Activated naive CD8-positive, alpha-beta T cell treated with anti-CD3 and anti-CD28 coated beads for 36 hours (primary cell): ENCODE measurements at regions not wholly inside any gene's neighbourhood (a gene's known extent, or its start where the extent isn't known, plus 50 kb on each side); places are given as distances from the start of the nearest gene placed in this dataset.

Experiments
- DNase-seq: peaks from one replicate; pipeline ENCODE4 v3.0.0; 2021
- H3K27ac Mint-ChIP-seq: one replicate; pipeline ENCODE4 v1.8.0; 2022; ENCODE audit warnings: mild to moderate bottlenecking, moderate library complexity, mixed read lengths
- H3K27me3 Mint-ChIP-seq: one replicate; pipeline ENCODE4 v1.8.0; 2022; ENCODE audit warnings: mild to moderate bottlenecking, mixed read lengths
- H3K36me3 Mint-ChIP-seq: one replicate; pipeline ENCODE4 v1.8.0; 2021; ENCODE audit warnings: mild to moderate bottlenecking, mixed read lengths
- H3K4me1 Mint-ChIP-seq: one replicate; pipeline ENCODE4 v1.8.0; 2021; ENCODE audit warnings: mixed read lengths
- H3K4me3 Mint-ChIP-seq: one replicate; pipeline ENCODE4 v1.8.0; 2022; ENCODE audit warnings: mild to moderate bottlenecking, moderate library complexity, mixed read lengths
- H3K9me3 Mint-ChIP-seq: one replicate; pipeline ENCODE4 v1.8.0; 2022; ENCODE audit warnings: mixed read lengths

DNA sequence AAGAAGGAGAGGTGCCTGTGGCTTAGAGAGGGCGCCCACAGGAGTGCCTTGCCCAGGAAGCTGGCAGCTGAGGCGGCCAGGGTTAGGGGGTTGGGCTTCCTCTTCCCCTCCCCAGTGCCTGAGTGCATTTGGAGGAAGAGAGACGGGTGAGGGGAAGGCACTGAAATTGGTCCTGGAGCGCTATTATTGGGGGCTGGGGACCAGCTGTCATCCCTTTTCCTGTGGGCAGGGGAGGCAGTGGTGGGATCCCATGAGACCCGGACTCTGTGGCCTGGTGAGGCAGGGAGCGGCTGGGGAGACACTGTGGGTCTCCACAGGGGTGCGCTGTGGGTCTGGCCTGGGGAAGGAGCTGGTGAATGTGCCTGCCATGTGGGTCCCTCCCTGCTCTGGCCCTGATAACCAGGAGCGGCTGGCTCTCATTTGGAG, 259.7 kb downstream of the SEC14L1 start:
- peak overlapping the region; percentile 93 for H3K27ac Mint-ChIP-seq
- peaks cover 62% of the 10 kb centered on the region for H3K4me1 Mint-ChIP-seq
- H3K4me3 Mint-ChIP-seq = peak overlapping the region; percentile 70
- H3K9me3 Mint-ChIP-seq = no peaks in the 10 kb centered on the region
- no peaks in the 10 kb centered on the region for H3K27me3 Mint-ChIP-seq
- peaks cover 15% of the 10 kb centered on the region for H3K36me3 Mint-ChIP-seq
- peak; percentile 82 for DNase-seq

DNA sequence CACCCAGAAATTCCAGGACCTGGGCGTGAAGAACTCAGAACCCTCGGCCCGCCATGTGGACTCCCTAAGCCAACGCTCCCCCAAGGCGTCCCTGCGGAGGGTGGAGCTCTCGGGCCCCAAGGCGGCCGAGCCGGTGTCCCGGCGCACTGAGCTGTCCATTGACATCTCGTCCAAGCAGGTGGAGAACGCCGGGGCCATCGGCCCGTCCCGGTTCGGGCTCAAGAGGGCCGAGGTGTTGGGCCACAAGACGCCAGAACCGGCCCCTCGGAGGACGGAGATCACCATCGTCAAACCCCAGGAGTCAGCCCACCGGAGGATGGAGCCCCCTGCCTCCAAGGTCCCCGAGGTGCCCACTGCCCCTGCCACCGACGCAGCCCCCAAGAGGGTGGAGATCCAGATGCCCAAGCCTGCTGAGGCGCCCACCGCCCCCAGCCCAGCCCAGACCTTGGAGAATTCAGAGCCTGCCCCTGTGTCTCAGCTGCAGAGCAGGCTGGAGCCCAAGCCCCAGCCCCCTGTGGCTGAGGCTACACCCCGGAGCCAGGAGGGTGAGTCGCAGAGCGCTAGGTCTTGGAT, 261.5 kb downstream of the SEC14L1 start:
- peaks cover 21% of the 10 kb centered on the region for H3K36me3 Mint-ChIP-seq
- H3K4me1 Mint-ChIP-seq = peaks cover 75% of the 10 kb centered on the region
- no peak overlapping the region for H3K4me3 Mint-ChIP-seq
- no peaks in the 10 kb centered on the region for H3K9me3 Mint-ChIP-seq
- no peaks in the 10 kb centered on the region for H3K27me3 Mint-ChIP-seq
- no peak for DNase-seq
- H3K27ac Mint-ChIP-seq = peak overlapping the region; percentile 54

DNA sequence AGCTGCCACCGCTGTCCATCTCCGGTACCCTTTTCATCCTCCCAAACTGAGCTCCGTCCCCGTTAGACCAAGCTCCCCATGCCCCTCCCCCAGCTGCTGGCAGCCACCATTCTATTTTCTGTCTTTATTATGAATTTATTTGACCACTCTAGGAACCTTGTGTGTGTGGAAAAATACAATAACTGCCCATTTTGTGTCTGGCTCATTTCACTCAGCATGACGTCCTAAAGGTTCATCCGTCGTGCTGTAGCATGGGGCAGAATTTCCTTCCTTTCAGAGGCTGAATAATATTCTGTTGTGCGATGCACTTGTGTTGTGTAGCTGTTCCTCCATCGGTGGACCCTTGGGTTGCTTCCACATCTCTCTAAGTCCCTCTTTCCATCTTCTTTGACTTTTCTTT, 263.1 kb downstream of the SEC14L1 start:
- H3K4me1 Mint-ChIP-seq = peaks cover 83% of the 10 kb centered on the region
- peak overlapping the region; percentile 91 for H3K4me3 Mint-ChIP-seq
- H3K36me3 Mint-ChIP-seq = peaks cover 19% of the 10 kb centered on the region
- peak overlapping the region; percentile 91 for H3K27ac Mint-ChIP-seq
- no peaks in the 10 kb centered on the region for H3K27me3 Mint-ChIP-seq
- DNase-seq = no peak
- no peaks in the 10 kb centered on the region for H3K9me3 Mint-ChIP-seq

DNA sequence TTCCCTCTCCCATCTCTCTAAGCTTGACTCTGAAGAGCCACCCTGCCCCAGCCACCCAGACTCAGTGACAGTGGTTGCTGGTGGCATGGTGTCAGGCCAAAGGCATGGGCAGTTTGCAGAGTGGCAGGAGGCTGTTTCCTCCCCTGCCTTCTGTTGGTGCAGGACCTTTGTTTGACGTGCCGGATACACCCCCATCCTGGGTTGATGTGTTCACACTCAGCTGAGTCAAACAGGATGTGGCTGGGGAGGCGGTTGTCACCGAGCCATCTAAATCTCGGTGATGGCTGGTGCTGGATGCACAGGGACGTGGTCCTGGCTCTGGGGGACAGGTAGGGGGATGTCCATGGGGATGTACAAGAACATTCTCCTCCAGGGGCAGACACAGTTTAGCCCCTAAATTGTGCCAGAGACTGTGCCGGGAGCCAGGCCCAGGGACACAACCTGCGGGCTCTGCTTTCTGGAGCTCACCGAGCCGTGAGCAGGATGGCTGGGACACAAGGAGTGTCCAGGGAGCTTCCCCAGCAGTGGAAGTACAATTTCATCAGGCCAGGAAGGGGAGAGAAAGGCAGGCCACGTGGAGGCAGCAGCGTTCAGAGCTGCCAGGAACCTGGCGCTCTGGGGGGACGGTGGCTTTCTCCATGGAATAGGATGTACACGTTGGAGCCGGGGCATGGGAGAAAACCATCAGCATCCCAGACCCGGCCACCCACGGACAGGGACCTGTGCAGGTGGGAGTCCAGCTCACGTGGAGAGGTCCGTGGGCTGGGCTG, 264.2 kb downstream of the SEC14L1 start:
- DNase-seq = peak; percentile 85
- H3K27ac Mint-ChIP-seq = peak overlapping the region; percentile 91
- H3K36me3 Mint-ChIP-seq = peaks cover 19% of the 10 kb centered on the region
- peaks cover 84% of the 10 kb centered on the region for H3K4me1 Mint-ChIP-seq
- peak overlapping the region; percentile 91 for H3K4me3 Mint-ChIP-seq
- H3K9me3 Mint-ChIP-seq = no peaks in the 10 kb centered on the region
- no peaks in the 10 kb centered on the region for H3K27me3 Mint-ChIP-seq

GRCh38 chr17:77405867-77406732, 265.3 kb downstream of the SEC14L1 start:
- DNase-seq = no peak
- Mint-ChIP-seq H3K4me3 (peak overlapping the region; percentile 91), H3K36me3 (peaks cover 20% of the 10 kb centered on the region), H3K27ac (peak overlapping the region; percentile 91), H3K27me3 (no peaks in the 10 kb centered on the region), H3K9me3 (no peaks in the 10 kb centered on the region), H3K4me1 (peaks cover 85% of the 10 kb centered on the region)

DNA sequence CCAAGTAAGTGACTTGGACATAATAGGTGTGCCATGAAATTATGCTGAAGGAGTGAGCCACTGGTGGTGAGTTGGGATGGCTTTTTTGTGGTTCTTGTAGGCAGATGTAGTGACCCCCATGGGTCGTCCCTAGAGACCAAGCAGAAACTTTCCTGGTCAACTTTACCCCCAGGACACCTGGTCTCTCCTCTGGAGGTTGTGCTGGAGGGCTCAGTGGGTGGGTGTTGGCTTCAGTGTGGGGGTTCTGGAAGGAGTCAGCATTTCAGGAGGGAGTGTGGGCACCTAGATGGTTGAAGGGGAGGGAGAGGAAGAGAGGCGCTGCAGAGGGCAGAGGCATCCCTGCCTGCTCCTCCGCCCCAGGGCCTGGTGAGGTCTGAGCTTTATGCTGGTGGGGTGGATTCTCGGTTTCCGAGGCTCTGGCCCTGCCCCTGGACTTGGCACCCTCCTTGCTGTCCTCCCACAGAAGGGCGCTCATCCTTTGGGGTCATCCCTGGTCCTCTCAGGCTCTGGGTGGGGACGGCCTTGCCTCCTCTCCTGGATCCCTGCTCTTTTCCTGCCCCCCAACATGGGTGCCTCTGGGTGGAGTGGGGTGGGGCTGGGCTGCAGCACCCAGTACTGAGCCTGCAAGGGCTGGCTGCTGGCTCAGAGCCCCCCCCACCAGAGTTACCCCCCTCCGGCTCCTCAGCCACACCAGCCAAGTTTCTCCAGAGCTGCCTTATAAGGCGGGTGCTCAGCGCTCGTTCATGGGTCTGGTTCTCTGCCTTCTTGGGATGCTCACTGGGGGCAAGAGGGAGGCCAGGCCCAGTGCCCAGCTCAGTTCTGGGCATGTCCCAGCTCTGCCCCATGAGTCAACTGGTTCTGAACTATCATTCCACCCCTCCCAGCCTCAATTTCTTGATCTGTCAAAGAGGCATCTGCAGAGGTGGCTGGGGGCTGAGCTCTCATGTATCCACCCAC, 266.8 kb downstream of the SEC14L1 start:
- peak overlapping the region; percentile 18 for H3K4me3 Mint-ChIP-seq

GRCh38 chr17:77408284-77408683, 267.5 kb downstream of the SEC14L1 start:
- Mint-ChIP-seq H3K9me3 (no peaks in the 10 kb centered on the region), H3K27me3 (no peaks in the 10 kb centered on the region), H3K4me3 (no peak overlapping the region), H3K4me1 (peaks cover 80% of the 10 kb centered on the region), H3K36me3 (peaks cover 29% of the 10 kb centered on the region), H3K27ac (peak overlapping the region; percentile 13)
- no peak for DNase-seq

More for the DNA sequence above, 266.8 kb downstream of the SEC14L1 start:
- Mint-ChIP-seq H3K36me3 (peaks cover 29% of the 10 kb centered on the region), H3K4me1 (peaks cover 80% of the 10 kb centered on the region), H3K9me3 (no peaks in the 10 kb centered on the region), H3K27ac (peak overlapping the region; percentile 47), H3K27me3 (no peaks in the 10 kb centered on the region)
- DNase-seq = no peak

GRCh38 chr17:77409282-77410161, 268.8 kb downstream of the SEC14L1 start:
- Mint-ChIP-seq H3K4me3 (peak overlapping the region; percentile 54), H3K4me1 (peaks cover 74% of the 10 kb centered on the region), H3K36me3 (peaks cover 32% of the 10 kb centered on the region), H3K27ac (peak overlapping the region; percentile 81), H3K9me3 (no peaks in the 10 kb centered on the region), H3K27me3 (no peaks in the 10 kb centered on the region)
- no peak for DNase-seq

- Mint-ChIP-seq H3K36me3 (peaks cover 26% of the 10 kb centered on the region), H3K27me3 (no peaks in the 10 kb centered on the region), H3K4me3 (no peak overlapping the region), H3K9me3 (no peaks in the 10 kb centered on the region), H3K4me1 (peaks cover 65% of the 10 kb centered on the region), H3K27ac (peak overlapping the region; percentile 69)
- DNase-seq = no peak
Measured at GRCh38 chr17:77410470-77410869, 269.7 kb downstream of the SEC14L1 start.

GRCh38 chr17:77414811-77415400, 274.1 kb downstream of the SEC14L1 start:
- Mint-ChIP-seq H3K4me1 (peaks cover 42% of the 10 kb centered on the region), H3K27me3 (no peaks in the 10 kb centered on the region), H3K27ac (no peak overlapping the region), H3K9me3 (no peaks in the 10 kb centered on the region), H3K36me3 (peaks cover 19% of the 10 kb centered on the region), H3K4me3 (no peak overlapping the region)
- DNase-seq = no peak

- Mint-ChIP-seq H3K36me3 (peaks cover 17% of the 10 kb centered on the region), H3K9me3 (no peaks in the 10 kb centered on the region), H3K4me1 (peaks cover 42% of the 10 kb centered on the region), H3K27ac (no peak overlapping the region), H3K27me3 (no peaks in the 10 kb centered on the region), H3K4me3 (no peak overlapping the region)
- DNase-seq = no peak
Measured at GRCh38 chr17:77416105-77416713, 275.4 kb downstream of the SEC14L1 start.

DNA sequence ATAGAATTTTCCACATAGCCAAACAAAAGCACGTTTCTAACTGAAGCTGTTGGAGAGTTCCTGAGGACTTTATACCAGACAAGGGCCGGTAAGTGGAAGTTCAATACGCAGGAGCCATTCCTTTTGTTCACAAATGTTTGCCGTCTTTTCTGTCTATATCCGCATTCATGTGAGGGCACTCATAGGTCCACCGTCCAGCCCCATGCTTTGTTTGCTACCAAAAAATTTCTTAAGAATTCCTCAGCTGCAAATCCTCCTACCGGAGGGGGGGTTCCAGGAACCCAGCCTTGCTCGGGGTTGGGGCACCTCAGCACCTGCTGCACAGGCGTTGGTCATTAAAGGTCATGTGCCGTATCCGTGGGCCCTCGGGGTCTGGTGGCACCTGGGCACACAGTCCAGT, 276.8 kb downstream of the SEC14L1 start:
- no peak overlapping the region for H3K4me3 Mint-ChIP-seq
- H3K4me1 Mint-ChIP-seq = peaks cover 46% of the 10 kb centered on the region
- no peak for DNase-seq
- no peaks in the 10 kb centered on the region for H3K27me3 Mint-ChIP-seq
- no peak overlapping the region for H3K27ac Mint-ChIP-seq
- H3K9me3 Mint-ChIP-seq = no peaks in the 10 kb centered on the region
- peaks cover 5% of the 10 kb centered on the region for H3K36me3 Mint-ChIP-seq

DNA sequence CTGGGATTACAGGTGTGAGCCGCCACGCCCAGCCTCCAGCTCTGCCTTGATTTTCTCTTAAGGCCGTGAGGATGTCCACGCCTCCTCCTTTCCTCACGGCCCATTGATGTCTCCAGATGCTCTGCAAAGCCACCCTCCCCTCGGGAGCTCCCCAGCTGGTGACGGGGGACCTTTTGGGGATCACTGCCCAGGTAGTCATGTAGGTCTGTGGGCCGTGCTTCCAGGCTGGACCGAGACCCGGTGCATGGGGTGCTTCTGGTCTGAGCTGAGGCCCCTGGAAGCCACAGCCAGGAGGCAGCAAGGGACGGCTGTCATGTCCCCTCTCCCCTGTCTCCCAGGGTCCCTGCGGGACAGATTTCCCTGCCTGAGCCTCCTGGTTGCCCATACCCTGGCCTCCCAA, 277.8 kb downstream of the SEC14L1 start:
- Mint-ChIP-seq H3K27me3 (no peaks in the 10 kb centered on the region), H3K27ac (no peak overlapping the region), H3K4me1 (peaks cover 41% of the 10 kb centered on the region), H3K36me3 (no peaks in the 10 kb centered on the region), H3K9me3 (no peaks in the 10 kb centered on the region), H3K4me3 (no peak overlapping the region)
- no peak for DNase-seq
